Sigmoid colon (tissue), 6 donors: ENCODE measurements at regions not wholly inside any gene's neighbourhood (a gene's known extent, or its start where the extent isn't known, plus 50 kb on each side); places are given as distances from the start of the nearest gene placed in this dataset.

Experiments
- DNase-seq: peaks from one replicate; pipeline ENCODE4 v3.0.0-alpha.2; 2019
- H3K27ac ChIP-seq, 4 donors: fragments of 200-600 bp; sonication (generic); one replicate each; pipeline ENCODE4 v1.5.1; 2016 to 2019; ENCODE audit warnings: mild to moderate bottlenecking in 1 of 4
- H3K27me3 ChIP-seq, 3 donors: fragments of 200-600 bp; sonication (generic); one replicate each; pipeline ENCODE4 v1.5.1; 2019; ENCODE audit warnings: mild to moderate bottlenecking in 1 of 3
- H3K36me3 ChIP-seq, 4 donors: fragments of 200-600 bp; sonication (generic); one replicate each; pipeline ENCODE4 v1.5.1; 2016 to 2019
- H3K4me1 ChIP-seq, 4 donors: fragments of 200-600 bp; sonication (generic); one replicate each; pipeline ENCODE4 v1.5.1; 2017 to 2019
- H3K4me3 ChIP-seq, 4 donors: fragments of 200-600 bp; sonication (generic); one replicate each; pipeline ENCODE4 v1.5.1; 2017 to 2019; ENCODE audit warnings: mild to moderate bottlenecking in 2 of 4, moderate library complexity in 1 of 4
- H3K9me3 ChIP-seq, 4 donors: fragments of 200-600 bp in 3 of 4; sonication (generic) in 3 of 4; one replicate each; pipeline versions ENCODE4 v1.5.1 to v1.6.1; 2013 to 2019
- CTCF ChIP-seq, 4 experiments: fragments of 450-650 bp in 3 of 4; fragments of 200-600 bp in 1 of 4; IDR thresholded peaks; one replicate each; pipeline ENCODE4 v1.5.1; 2016 to 2019; ENCODE audit warnings: antibody characterized with exemption in 4 of 4, mild to moderate bottlenecking in 3 of 4, moderate library complexity in 2 of 4
- EP300 ChIP-seq, 4 donors: sonication (generic); formaldehyde crosslinking; IDR thresholded peaks; one replicate each; pipeline ENCODE4 v1.6.1; 2017; ENCODE audit warnings: antibody characterized with exemption in 4 of 4
- POLR2A ChIP-seq, 2 donors: fragments of 450-650 bp; IDR thresholded peaks; one replicate each; pipeline ENCODE4 v1.6.1; 2016; ENCODE audit warnings: antibody characterized with exemption in 2 of 2, mild to moderate bottlenecking in 2 of 2, moderate library complexity in 2 of 2
- POLR2AphosphoS5 ChIP-seq, 4 donors: sonication (generic); formaldehyde crosslinking; IDR thresholded peaks; one replicate each; pipeline ENCODE4 v1.6.1; 2017; ENCODE audit warnings: antibody characterized with exemption in 4 of 4
- WGBS, 2 donors: extraction: QIAGEN DNeasy Blood & Tissue Kit; methylation state at CpG; one replicate each; pipeline ENCODE4 v1.1.7; 2013; 5-methylcytosine and 5-hydroxymethylcytosine counted together
- intact Hi-C: fragments of 100-400 bp; cut with DNase I; formaldehyde crosslinking; loops from one replicate; pipeline ENCODE4 v1.15.1; 2023
- donor health status: healthy with polysubstance abuse.
- donor health status: healthy.

DNA sequence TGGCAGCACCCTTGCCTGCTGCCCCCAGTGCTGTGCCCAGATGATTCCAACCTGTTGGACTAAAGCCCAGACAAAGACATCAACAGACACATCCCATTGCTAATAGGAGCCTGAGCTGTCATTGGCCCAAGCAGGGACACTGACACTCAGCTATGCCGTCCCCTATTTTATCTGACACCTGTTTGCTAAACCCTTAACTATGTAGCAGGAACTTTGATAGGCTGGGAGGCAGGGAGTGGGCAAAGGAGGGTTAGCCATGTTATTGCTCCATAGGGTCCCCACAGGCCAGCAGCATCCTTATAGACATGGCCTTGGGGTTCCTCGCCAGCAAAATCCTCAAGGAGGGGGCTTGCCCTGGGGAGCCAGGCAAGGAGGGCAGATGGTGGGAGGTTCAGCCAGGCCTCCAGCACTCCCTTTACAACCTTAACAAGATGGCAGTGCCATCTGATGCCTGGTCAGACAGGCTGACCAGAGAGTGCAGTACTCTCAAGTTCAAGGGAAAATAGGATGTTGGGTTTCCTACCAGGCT is 50.4 kb upstream of the CDKN2AIPNL start:
- Histone ChIP-seq H3K36me3 (no peaks in the 10 kb centered on the region), H3K4me1 (peaks cover 0 to 30% (median 30%) of the 10 kb centered on the region in 4 donors), H3K27ac (no peak overlapping the region), H3K4me3 (no peak overlapping the region), H3K27me3 (no peaks in the 10 kb centered on the region), H3K9me3 (no peaks in the 10 kb centered on the region)
- WGBS, 2 donors = 91 to 93% methylated on average over 2 of the region's 2 CpGs
- no peak for DNase-seq
- intact Hi-C loops = no loop called here
- TF ChIP-seq POLR2A (IDR thresholded peaks at IDR 0.05) (no peak), EP300 (IDR thresholded peaks at IDR 0.05) (no peak), POLR2AphosphoS5 (IDR thresholded peaks at IDR 0.05) (no peak), CTCF (IDR thresholded peaks at IDR 0.05) (no peak)
